Esophagus mucosa (tissue), 1 donor: ENCODE measurements at regions not wholly inside any gene's neighbourhood (a gene's known extent, or its start where the extent isn't known, plus 50 kb on each side); places are given as distances from the start of the nearest gene placed in this dataset.

Source experiments
- ATAC-seq: fragments of 200-7000 bp; cut with Tn5 transposase; one replicate; pipeline ENCODE4 v1.9.1; 2020
- donor health status: DM: yes; HTN: yes; CAD: no.

DNA sequence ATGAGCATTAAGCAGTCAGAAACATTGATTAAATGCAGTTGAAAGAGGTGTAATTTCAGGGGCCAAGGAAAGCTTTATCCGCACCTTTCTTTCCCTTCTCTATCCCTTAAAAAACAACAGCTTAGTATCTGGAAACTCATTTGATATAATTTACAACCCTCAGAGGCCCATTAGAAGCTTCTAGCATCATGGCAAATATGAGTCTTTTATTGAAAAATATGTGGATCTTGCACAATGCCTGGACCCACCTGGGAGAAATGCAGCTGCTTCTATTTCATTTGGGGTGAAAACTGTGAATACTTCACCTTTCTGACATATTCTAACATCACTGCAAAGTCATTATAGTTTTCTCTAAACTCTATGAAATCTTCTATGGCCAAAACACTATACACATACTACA, 492.2 kb upstream of the PSMD7 start:
- ATAC-seq, result no peak

- no peak for ATAC-seq
These were observed 498.1 kb upstream of the PSMD7 start for GRCh38 chr16:73798471-73798870.

DNA sequence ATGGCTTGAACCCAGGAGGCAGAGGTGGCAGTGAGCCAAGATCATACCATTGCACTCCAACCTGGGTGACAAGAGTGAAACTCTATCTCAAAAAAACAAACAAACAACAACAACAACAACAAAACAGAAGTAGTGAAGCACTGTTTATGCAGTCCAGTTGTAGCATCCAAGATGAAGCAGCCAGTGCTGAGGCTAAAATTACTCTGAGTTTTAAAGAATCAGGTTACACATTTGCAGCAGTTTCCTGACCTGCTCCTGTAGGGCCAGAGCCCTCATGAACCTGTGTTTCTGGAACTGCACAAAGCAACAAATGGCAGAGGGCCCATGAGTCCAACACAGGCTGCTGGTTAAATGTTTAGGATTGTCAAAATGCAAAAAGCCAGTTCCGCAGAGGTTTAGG, 499.5 kb upstream of the PSMD7 start:
- ATAC-seq, result no peak

DNA sequence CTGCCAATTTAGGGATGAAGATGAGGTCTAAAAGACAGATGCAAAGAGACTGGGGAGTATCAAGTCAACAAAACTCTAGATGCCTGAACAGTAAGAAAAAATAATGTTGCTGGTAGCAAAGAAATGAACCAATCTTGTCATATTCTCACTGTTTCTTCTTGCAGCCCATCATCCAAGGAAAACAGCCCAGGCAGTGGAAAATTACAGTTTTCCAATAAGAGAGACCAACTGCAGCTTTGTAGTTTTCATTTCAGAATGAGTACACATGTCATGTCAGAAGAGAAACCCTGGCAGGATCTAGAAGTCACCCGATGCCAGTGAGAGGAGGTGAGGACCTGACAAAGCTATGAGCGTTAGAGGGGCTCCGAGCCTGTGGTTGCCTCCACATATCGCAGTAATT, 500.4 kb upstream of the PSMD7 start:
- no peak for ATAC-seq

- no peak for ATAC-seq
These were observed 501.6 kb upstream of the PSMD7 start for GRCh38 chr16:73794994-73795393.

GRCh38 chr16:73793871-73794437, 502.7 kb upstream of the PSMD7 start:
- ATAC-seq, result no peak

DNA sequence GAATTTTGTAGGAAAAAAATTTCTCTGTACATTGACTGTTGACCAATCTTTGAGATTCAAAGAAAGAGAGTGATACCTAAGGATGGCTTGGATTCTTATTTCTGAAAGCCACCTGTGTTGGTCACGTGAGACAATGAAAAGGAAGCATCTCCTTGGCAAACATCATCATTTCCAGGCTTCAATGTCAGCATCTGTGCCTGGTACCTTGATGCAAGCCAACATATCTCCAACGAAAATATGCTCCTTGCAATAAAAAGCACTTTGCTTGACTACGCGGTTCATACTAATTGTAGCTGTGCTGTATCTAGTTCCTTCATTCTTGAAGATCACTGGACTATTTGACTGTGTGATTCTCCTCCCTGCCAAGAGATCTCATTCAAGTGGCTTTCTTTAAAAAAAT, 503.4 kb upstream of the PSMD7 start:
- ATAC-seq, result no peak

DNA sequence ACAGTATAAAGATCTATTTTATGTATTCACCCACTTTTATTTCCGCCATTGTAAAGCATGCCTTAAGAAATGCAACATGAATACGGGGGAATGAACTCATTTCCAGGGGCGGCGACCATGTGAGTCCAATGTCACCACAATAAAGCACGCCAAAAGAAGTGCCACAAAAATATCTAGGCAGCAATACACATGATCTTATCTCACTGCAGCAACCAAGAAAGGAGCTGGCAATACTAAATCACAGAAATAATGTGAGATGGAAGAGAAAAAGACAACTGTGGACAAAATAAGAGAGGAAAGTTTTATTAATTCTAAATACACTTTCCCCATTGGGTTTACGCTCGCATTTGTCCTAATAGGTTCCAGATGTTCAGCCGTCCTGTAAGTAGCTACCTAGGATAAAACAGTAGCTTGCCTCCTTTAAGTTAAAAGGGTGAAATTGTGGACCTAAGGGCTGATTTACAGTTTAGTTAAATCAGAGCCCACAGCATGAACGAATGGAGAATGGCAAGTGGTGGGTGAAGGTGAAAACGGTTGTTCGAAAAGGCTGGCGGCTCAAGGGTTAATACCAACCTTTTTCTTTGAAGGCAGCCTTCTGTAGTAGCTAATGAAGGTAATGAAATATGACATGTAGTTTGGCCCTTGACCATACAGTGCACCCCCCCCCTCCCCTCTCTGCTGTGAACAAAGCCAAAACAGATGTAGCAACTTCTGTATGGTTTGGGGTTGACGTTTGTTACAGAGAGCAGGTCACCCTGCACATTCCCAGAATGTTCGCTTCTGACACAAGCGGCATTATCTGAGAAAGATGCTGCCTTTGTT, 504.2 kb upstream of the PSMD7 start:
- ATAC-seq, result no peak

- no peak for ATAC-seq
These were observed 515.3 kb upstream of the PSMD7 start for GRCh38 chr16:73781297-73781696.

- no peak for ATAC-seq
These were observed 517.7 kb upstream of the PSMD7 start for GRCh38 chr16:73778887-73779286.

DNA sequence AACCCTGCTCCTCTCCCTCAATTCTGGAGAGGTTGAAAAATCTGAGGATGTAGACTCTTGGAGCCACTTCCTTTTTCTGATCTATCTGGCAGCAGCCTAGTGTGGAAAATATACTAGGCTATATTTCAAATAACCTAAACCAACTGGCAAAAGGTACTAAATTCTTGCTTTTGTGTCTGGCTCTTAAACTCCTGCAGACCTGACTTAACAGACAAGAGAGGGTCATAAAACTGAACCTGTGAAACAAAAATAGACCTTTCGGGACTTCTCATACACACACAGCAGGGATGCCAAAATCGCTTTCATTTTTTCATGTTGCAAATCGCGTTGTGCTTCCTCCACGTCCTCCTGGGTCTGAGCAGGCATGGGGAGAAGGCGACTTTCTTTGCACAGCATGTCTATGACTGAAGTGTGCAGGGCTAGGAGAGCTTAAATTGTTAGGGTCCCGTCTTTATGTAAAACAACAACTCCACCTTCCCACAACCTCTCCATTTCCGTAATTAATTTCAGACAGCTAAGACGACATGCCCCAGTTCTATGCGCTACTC, 520.7 kb upstream of the PSMD7 start:
- ATAC-seq, result no peak

DNA sequence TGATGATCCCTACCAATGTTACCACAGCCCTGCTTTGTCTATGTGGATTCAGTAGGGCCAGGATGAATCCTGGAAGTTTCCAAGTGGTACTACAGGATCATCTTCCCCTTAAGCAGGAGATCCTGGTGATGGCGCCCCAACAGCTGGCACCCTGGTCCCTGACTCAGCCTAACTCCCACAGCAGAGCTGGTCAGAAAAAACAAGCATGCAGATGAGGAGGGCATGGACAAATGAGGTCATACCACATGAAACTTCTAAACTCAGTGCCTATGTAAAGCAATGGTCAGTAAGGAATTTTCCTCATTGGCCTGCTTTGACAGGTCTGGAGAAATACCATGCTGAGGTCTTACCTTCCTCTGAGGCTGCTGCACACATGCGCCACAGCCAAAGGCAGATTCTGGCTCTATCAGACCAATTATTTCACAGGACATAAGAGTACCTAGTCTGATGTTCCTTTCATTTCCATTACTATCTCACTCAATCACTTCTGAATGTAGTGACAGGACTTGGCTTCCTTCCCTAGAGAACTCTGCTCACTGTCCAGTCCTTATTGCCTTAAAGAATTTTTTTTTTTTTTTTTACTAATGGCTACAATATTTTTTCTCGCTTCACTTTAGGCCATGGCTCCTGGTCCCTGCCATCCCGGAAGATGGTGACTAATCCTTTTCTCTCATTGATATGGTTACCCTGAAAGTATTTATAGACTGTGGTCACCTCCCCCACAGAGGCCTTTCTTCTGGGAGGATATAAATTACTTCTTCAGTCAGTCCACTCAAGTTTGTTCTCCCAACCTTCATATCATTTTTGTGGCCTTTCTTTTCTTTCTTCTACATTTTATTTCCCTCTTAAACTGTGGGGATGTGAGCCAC, 525.2 kb upstream of the PSMD7 start:
- no peak for ATAC-seq

GRCh38 chr16:73768786-73769203, 527.8 kb upstream of the PSMD7 start:
- ATAC-seq, result no peak

- ATAC-seq, result no peak
These were observed 532.3 kb upstream of the PSMD7 start for GRCh38 chr16:73764321-73764720.

DNA sequence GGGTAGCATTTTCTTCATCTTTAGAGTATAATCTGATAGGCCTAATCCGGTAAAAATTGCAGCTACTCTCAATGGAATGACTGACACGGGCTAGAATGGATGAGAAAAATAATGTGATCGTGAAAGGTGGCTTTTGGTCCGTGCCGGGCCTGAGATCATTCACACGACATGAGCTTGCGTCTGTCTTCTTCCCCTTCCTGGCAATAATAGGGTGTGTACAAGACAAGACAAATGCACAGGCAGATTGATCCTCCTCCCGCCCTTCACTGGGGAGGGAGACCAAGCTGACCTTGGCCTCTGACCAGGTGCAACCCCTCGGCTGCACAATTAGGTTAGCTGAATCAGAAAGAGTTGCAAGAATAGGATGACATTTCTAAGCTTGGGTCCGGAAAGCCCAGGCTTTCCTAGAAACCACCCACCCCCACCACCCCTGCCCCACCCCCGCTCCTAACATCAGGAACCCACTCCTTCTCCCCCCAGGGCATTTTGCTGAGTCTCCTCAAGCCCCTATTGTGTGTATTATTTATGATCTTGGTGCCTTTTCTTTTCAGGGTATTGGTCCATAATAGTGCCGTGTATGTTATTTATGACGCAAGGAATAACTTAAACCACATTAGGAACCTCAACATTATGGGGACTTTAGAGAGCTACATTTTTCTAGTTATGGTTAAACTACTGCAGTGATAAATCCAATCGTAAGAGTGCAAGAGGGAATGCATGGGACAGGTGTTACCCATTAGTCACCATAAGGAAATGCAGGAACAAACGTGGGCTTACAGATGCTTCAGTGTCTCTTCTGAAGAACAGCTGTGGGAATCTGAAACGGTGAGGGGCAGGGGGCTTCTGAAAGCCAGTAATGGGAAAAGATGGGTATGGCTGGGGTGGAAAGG, 540.1 kb upstream of the PSMD7 start:
- ATAC-seq, result no peak

DNA sequence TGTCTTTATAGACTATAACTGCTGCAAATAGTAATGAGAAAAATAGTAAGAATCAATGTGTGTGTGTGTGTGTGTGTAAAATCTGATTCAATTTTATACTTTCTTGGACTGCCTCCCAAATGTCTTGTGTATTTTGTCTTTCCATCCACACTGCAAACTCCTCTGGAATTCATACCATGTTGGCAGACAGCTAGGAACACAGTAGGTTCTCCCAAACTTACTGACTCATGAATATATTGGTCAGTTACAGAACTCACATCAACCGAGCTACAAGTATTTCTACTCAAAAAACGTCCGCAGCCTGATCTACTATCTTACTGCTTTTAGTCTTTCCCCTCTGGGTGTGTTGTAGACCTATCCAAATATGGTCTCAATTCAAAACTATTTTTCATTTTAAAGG, 542.7 kb upstream of the PSMD7 start:
- ATAC-seq, result no peak

DNA sequence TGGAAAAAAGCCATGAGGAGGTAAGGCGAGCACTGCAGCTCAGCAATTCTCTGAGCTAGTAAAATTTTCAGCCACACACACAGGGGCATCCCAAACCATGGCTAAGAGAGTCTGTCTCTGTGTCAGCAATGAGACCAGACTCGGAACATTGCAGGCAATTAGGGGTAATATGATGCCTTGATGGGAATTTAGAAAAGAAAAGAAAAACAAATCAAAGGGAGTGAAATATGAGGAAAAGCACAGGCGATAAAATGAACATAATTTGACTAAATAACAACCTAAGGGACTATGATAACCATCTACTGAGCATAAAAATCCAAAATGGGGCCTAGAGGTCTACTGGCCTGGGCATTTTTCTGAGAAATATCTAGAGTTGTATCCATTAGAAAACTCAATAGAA, 546.0 kb upstream of the PSMD7 start:
- ATAC-seq, result no peak

GRCh38 chr16:73747328-73747727, 549.3 kb upstream of the PSMD7 start:
- no peak for ATAC-seq

- no peak for ATAC-seq
These were observed 550.1 kb upstream of the PSMD7 start for GRCh38 chr16:73746554-73746953.

DNA sequence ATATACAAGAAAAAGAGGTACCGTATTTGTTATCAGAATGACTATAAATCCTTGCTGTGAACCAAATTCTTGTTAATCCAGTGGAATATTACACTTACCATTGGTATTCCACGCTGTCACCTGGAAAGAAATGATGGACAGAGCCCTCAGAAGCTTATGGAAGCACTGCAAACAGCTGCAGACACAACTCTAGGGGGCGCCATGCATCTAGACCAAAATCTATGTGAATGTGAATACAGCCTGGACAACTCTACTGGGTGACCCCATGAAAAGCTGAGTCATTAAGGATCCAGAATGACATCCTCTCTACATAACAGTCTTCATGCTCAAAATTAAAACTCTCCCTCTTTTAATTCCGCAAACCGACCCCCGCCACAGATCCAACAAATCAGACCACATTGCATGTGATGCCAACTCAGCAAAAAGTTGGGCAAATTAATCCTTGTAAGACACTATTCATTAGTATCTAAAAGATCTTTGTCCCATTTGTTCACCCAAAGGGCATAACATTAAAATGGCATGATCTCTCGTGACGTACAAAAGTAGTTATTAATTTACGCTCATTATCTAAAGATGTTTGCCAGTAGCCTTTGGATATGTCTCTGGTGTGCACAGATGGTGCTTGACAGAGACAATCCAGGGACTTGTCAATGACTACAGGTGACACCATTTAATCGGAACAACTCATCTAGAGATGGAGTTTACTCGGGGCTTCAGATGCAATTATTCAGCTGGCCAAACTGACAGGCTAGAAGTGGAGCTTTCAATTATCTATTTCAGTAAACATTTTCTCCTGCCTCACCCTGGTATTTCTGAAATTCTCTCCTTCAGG, 552.7 kb upstream of the PSMD7 start:
- ATAC-seq, result no peak

GRCh38 chr16:73739049-73739769, 557.4 kb upstream of the PSMD7 start:
- ATAC-seq, result no peak
